NCI-H748 treated with DMSO at 0.1 percent for 48 hours (cell line): ENCODE measurements at regions not wholly inside any gene's neighbourhood (a gene's known extent, or its start where the extent isn't known, plus 50 kb on each side); places are given as distances from the start of the nearest gene placed in this dataset.
A peak's percentile ranks its signal among the peaks of the same experiment; 100 is the strongest.
"Not testable (repeated sequence)": the region's sequence is repeated elsewhere in the genome, so short reads cannot be mapped to it uniquely, and the experiment has no call there.

ENCODE experiments used
- DNase-seq: peaks from one replicate; lab custom pipeline; 2025; lab: John Stamatoyannopoulos, UW

- DNase-seq = not testable (repeated sequence)
These were observed 319.2 kb downstream of the SPATA31A1 start for GRCh38 chr9:39674437-39675210.

- not testable (repeated sequence) for DNase-seq
These were observed 319.7 kb downstream of the SPATA31A1 start for GRCh38 chr9:39675211-39675553.

GRCh38 chr9:39678534-39679263 lies 323.2 kb downstream of the SPATA31A1 start:
- DNase-seq = not testable (repeated sequence)

- not testable (repeated sequence) for DNase-seq
These were observed 325.4 kb downstream of the SPATA31A1 start for GRCh38 chr9:39680694-39681401.

- DNase-seq = not testable (repeated sequence)
These were observed 373.4 kb downstream of the SPATA31A1 start for GRCh38 chr9:39728862-39729261.

GRCh38 chr9:39744898-39745297 lies 389.4 kb downstream of the SPATA31A1 start:
- DNase-seq = not testable (repeated sequence)

GRCh38 chr9:39775570-39775969 lies 420.1 kb downstream of the SPATA31A1 start:
- DNase-seq = not testable (repeated sequence)

GRCh38 chr9:39791356-39791755 lies 435.9 kb downstream of the SPATA31A1 start:
- not testable (repeated sequence) for DNase-seq

GRCh38 chr9:39797935-39798334 lies 442.5 kb downstream of the SPATA31A1 start:
- DNase-seq = not testable (repeated sequence)

GRCh38 chr9:39799252-39799651 lies 443.8 kb downstream of the SPATA31A1 start:
- not testable (repeated sequence) for DNase-seq

GRCh38 chr9:39802561-39802960 lies 447.1 kb downstream of the SPATA31A1 start:
- DNase-seq = not testable (repeated sequence)

GRCh38 chr9:39809401-39810226 lies 454.1 kb downstream of the SPATA31A1 start:
- peak; percentile 42 for DNase-seq

GRCh38 chr9:39810401-39810800 lies 454.9 kb downstream of the SPATA31A1 start:
- not testable (repeated sequence) for DNase-seq

- DNase-seq = not testable (repeated sequence)
These were observed 456.1 kb downstream of the SPATA31A1 start for GRCh38 chr9:39811615-39812014.

GRCh38 chr9:39828457-39828856 lies 473.0 kb downstream of the SPATA31A1 start:
- DNase-seq = not testable (repeated sequence)
